ENCODE measurements at regions not wholly inside any gene's neighbourhood (a gene's known extent, or its start where the extent isn't known, plus 50 kb on each side); places are given as distances from the start of the nearest gene placed in this dataset.
"Not testable (repeated sequence)": the region's sequence is repeated elsewhere in the genome, so short reads cannot be mapped to it uniquely, and the experiment has no call there.

- not testable (repeated sequence) for DNase-seq (ENCODE audit: low read depth in 2 of 3, low spot score in 2 of 3)
Observed at GRCh38 chr11:116028506-116028905, 524.3 kb upstream of the CADM1 start.

- DNase-seq (ENCODE audit: low read depth in 2 of 3, low spot score in 2 of 3), result no peak
Observed at GRCh38 chr11:115999437-115999836, 495.2 kb upstream of the CADM1 start.

GRCh38 chr11:115996808-115997188 is 492.6 kb upstream of the CADM1 start:
- DNase-seq (ENCODE audit: low read depth in 2 of 3, low spot score in 2 of 3), result no peak

- no peak for DNase-seq (ENCODE audit: low read depth in 2 of 3, low spot score in 2 of 3)
Observed at GRCh38 chr11:115996125-115996807, 492.1 kb upstream of the CADM1 start.

- DNase-seq (ENCODE audit: low read depth in 2 of 3, low spot score in 2 of 3), result no peak
Observed at GRCh38 chr11:115993590-115993989, 489.4 kb upstream of the CADM1 start.

- DNase-seq (ENCODE audit: low read depth in 2 of 3, low spot score in 2 of 3), result no peak
Observed at GRCh38 chr11:115990004-115990447, 485.8 kb upstream of the CADM1 start.

GRCh38 chr11:115985896-115986295 is 481.7 kb upstream of the CADM1 start:
- DNase-seq (ENCODE audit: low read depth in 2 of 3, low spot score in 2 of 3), result no peak

- DNase-seq (ENCODE audit: low read depth in 2 of 3, low spot score in 2 of 3), result no peak
Observed at GRCh38 chr11:115984228-115984627, 480.0 kb upstream of the CADM1 start.

- DNase-seq (ENCODE audit: low read depth in 2 of 3, low spot score in 2 of 3), result no peak
Observed at GRCh38 chr11:115982666-115983065, 478.5 kb upstream of the CADM1 start.

GRCh38 chr11:115981814-115982471 is 477.7 kb upstream of the CADM1 start:
- no peak for DNase-seq (ENCODE audit: low read depth in 2 of 3, low spot score in 2 of 3)

- no peak for DNase-seq (ENCODE audit: low read depth in 2 of 3, low spot score in 2 of 3)
Observed at GRCh38 chr11:115981104-115981481, 476.9 kb upstream of the CADM1 start.

GRCh38 chr11:115980337-115981103 is 476.3 kb upstream of the CADM1 start:
- no peak for DNase-seq (ENCODE audit: low read depth in 2 of 3, low spot score in 2 of 3)

- no peak for DNase-seq (ENCODE audit: low read depth in 2 of 3, low spot score in 2 of 3)
Observed at GRCh38 chr11:115974703-115975102, 470.5 kb upstream of the CADM1 start.

- DNase-seq (ENCODE audit: low read depth in 2 of 3, low spot score in 2 of 3), result not testable (repeated sequence)
Observed at GRCh38 chr11:115967203-115967602, 463.0 kb upstream of the CADM1 start.

GRCh38 chr11:115965767-115966504 is 461.7 kb upstream of the CADM1 start:
- DNase-seq (ENCODE audit: low read depth in 2 of 3, low spot score in 2 of 3), result no peak

GRCh38 chr11:115964091-115964490 is 459.9 kb upstream of the CADM1 start:
- no peak for DNase-seq (ENCODE audit: low read depth in 2 of 3, low spot score in 2 of 3)

- no peak for DNase-seq (ENCODE audit: low read depth in 2 of 3, low spot score in 2 of 3)
Observed at GRCh38 chr11:115963156-115963555, 458.9 kb upstream of the CADM1 start.

GRCh38 chr11:115961159-115962003 is 457.2 kb upstream of the CADM1 start:
- DNase-seq (ENCODE audit: low read depth in 2 of 3, low spot score in 2 of 3), result no peak

GRCh38 chr11:115959081-115959486 is 454.9 kb upstream of the CADM1 start:
- DNase-seq (ENCODE audit: low read depth in 2 of 3, low spot score in 2 of 3), result no peak

Data from activated CD8-positive, alpha-beta memory T cell treated with anti-CD3 and anti-CD28 coated beads for 48 hours (primary cell).